GM12872 (cell line): ENCODE measurements at regions not wholly inside any gene's neighbourhood (a gene's known extent, or its start where the extent isn't known, plus 50 kb on each side); places are given as distances from the start of the nearest gene placed in this dataset.

Experiments used
- TF ChIP-seq, protein P1 (sequence below): IDR thresholded peaks from 3 replicates; pipeline ENCODE4 v1.5.1; 2011; ENCODE audit warnings: low read depth, mild to moderate bottlenecking, low read length, moderate library complexity; ENCODE audit not compliant: insufficient read depth

GRCh38 chr4:36919721-36920120 is 324.8 kb upstream of the NWD2 start:
- TF ChIP-seq, protein P1, sequence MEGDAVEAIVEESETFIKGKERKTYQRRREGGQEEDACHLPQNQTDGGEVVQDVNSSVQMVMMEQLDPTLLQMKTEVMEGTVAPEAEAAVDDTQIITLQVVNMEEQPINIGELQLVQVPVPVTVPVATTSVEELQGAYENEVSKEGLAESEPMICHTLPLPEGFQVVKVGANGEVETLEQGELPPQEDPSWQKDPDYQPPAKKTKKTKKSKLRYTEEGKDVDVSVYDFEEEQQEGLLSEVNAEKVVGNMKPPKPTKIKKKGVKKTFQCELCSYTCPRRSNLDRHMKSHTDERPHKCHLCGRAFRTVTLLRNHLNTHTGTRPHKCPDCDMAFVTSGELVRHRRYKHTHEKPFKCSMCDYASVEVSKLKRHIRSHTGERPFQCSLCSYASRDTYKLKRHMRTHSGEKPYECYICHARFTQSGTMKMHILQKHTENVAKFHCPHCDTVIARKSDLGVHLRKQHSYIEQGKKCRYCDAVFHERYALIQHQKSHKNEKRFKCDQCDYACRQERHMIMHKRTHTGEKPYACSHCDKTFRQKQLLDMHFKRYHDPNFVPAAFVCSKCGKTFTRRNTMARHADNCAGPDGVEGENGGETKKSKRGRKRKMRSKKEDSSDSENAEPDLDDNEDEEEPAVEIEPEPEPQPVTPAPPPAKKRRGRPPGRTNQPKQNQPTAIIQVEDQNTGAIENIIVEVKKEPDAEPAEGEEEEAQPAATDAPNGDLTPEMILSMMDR, result no peak

DNA sequence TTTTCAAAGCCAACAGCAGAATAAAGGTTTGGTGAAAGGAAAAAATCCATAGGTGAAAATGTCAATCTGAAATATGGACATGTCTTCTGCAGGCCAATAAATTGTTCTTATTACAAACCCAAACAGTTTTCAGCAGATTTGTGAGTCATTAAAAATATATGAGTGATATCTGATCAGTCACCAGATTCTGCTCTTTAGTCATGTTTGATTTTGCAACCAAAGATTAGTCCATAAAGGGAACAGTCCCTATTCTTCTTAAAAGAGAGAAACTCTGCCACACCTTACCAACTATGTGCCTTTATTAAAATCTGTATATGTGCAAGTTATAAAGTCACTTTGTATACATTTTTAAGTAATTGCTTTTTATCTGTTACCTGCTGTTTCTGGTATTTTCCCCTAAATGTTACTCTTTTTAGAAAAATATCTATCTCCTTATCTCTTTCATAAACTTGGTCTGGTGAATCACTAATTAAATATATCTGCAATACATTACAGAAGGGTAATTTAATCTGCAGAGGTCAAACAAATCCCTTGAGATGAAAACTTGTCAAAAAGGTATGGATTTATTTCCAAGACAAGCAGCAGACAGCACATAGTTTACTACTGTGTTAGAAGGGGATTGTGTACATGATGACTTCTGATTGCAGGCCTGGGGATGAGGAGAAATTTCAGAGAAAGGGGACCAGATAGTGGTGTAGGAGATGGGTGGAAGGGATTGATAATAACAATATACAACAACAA is 322.9 kb upstream of the NWD2 start:
- TF ChIP-seq, protein P1, result no peak

DNA sequence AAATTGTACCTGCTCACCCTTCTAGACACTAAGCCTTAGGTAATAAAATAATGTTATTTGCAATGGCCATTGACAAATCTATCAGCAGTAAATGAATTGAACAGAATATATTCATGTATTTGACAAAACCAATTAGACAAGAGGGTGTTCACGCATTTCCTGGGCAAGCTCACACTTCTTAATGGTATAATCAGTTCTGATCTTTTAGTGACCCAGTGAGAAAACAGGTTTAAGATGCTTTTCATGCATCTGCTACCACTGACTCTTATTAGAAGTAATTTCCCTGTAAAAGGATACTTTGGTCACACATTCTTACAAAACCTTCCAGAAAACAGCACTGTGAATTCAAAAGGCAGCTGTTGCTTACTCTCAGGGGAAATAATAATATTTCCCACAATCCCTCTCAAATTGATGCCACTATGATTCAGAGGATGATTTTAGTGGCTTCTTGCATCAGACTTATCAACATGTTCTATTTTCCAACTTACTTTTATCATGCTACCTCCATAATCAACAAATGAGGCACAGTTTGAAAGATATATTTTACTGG is 313.9 kb upstream of the NWD2 start:
- TF ChIP-seq, protein P1, result no peak

DNA sequence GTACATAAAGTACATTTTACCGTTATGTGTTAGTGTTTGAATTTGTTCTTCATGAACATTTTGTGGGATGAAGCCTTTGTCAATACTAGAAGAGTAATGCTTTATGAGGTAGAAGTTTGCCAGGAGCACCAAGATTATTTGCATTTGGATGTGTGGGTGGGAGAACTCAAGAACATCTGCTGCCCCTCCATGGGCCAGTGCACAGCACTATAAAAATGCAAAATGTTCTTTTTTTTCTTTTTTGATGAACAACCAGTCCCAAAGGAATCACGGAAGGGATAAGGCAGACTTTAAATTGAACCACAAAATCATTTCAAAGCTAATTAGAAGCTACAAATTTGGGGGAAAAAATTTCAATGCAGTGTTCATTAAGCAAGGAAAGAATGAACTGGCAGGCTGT is 300.3 kb upstream of the NWD2 start:
- TF ChIP-seq, protein P1, result no peak

GRCh38 chr4:36961420-36961819 is 283.1 kb upstream of the NWD2 start:
- TF ChIP-seq, protein P1, result no peak

- TF ChIP-seq, protein P1, result no peak
Measured at GRCh38 chr4:36966756-36967460, 277.6 kb upstream of the NWD2 start.

DNA sequence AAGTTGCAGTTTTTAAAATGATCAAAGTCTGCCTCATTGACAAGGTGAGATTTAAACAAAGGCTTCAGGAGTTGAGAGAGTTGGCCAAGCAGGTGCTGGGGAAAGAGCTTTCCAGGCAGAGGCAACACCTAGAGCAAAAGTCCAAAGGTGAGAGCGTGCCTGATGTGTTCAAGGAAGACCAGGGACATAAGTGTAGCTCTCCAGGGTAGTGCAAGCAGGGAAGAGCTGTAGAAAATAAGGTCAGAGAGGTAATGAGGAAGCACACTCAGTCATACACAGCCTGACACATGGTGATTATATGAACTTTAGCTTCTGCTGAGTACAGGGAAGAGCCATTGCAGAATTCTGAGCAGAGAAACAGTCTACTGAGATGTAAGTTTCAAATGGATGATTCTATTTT is 265.0 kb upstream of the NWD2 start:
- TF ChIP-seq, protein P1, result no peak
